Upper lobe of right lung (tissue), 1 donor: ENCODE measurements at regions not wholly inside any gene's neighbourhood (a gene's known extent, or its start where the extent isn't known, plus 50 kb on each side); places are given as distances from the start of the nearest gene placed in this dataset.
A peak's percentile ranks its signal among the peaks of the same experiment; 100 is the strongest.

Experiments
- ATAC-seq: fragments of 200-7000 bp; cut with Tn5 transposase; one replicate; pipeline ENCODE4 v1.9.1; 2020; ENCODE audit warnings: mild to moderate bottlenecking, moderate library complexity
- DNase-seq: peaks from one replicate; pipeline ENCODE4 v3.0.0-alpha.2; 2020
- H3K27ac ChIP-seq: fragments of 200-600 bp; one replicate; pipeline ENCODE4 v1.8.0; 2022
- H3K27me3 ChIP-seq: fragments of 200-600 bp; one replicate; pipeline ENCODE4 v1.8.0; 2022; ENCODE audit warnings: mild to moderate bottlenecking
- H3K36me3 ChIP-seq: fragments of 200-600 bp; one replicate; pipeline ENCODE4 v1.8.0; 2022
- H3K4me1 ChIP-seq: fragments of 200-600 bp; one replicate; pipeline ENCODE4 v1.8.0; 2022
- H3K4me3 ChIP-seq: fragments of 200-600 bp; one replicate; pipeline ENCODE4 v1.8.0; 2022; ENCODE audit warnings: mild to moderate bottlenecking
- H3K9me3 ChIP-seq: fragments of 200-600 bp; one replicate; pipeline ENCODE4 v1.8.0; 2022
- intact Hi-C: fragments of 100-400 bp; cut with DNase I; formaldehyde crosslinking; loops from one replicate; pipeline ENCODE4 v1.11.0; 2022
- TF ChIP-seq, protein P1 (sequence below): fragments of 200-600 bp; IDR thresholded peaks from one replicate; pipeline ENCODE4 v1.8.0; 2022; ENCODE audit warnings: antibody characterized with exemption
- donor health status: DM: no; HTN: yes; CAD: no; lungs with severe emphysema.

DNA sequence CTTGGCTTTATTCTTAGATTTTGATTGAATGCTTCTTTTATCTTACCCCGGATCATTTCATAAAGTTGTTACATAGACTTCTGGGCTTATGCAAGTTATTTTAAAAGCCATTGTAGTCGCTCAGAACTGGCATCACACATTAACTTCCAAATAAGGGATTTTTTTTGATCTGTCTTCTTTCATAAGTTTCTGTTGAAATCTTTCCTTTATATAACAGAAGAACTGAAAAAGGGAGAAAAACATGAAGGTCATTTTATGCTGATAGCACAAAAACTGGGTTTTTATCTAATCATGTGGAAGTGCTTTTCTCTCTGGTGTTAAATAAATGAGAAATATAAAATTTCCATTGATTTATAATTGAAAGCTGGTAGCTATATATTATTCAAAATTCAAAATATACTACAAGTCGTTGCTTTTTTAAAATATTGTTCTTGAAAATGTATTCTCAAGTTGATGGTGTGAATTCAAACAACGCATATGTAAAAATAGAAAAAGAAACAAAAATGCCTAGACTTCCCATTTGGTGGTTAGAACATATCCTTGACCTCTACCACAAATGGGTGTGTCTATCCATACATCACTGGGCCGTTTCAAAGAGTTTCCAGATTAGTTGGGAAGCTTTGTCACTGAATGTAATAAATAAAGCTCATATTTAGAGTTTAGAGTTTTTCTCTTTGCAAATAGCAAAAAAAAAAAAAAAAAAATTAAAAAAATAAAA is 258.3 kb upstream of the ZPLD1 start:
- H3K4me3 ChIP-seq: no peak overlapping the region
- ATAC-seq (peak; percentile 49), DNase-seq (no peak)
- intact Hi-C loops: no loop called here
- no peak overlapping the region for H3K27ac ChIP-seq
- H3K27me3 ChIP-seq: no peaks in the 10 kb centered on the region
- peaks cover 29% of the 10 kb centered on the region for H3K4me1 ChIP-seq
- TF ChIP-seq, protein P1, sequence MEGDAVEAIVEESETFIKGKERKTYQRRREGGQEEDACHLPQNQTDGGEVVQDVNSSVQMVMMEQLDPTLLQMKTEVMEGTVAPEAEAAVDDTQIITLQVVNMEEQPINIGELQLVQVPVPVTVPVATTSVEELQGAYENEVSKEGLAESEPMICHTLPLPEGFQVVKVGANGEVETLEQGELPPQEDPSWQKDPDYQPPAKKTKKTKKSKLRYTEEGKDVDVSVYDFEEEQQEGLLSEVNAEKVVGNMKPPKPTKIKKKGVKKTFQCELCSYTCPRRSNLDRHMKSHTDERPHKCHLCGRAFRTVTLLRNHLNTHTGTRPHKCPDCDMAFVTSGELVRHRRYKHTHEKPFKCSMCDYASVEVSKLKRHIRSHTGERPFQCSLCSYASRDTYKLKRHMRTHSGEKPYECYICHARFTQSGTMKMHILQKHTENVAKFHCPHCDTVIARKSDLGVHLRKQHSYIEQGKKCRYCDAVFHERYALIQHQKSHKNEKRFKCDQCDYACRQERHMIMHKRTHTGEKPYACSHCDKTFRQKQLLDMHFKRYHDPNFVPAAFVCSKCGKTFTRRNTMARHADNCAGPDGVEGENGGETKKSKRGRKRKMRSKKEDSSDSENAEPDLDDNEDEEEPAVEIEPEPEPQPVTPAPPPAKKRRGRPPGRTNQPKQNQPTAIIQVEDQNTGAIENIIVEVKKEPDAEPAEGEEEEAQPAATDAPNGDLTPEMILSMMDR: no peak
- no peaks in the 10 kb centered on the region for H3K36me3 ChIP-seq
- H3K9me3 ChIP-seq: no peaks in the 10 kb centered on the region

DNA sequence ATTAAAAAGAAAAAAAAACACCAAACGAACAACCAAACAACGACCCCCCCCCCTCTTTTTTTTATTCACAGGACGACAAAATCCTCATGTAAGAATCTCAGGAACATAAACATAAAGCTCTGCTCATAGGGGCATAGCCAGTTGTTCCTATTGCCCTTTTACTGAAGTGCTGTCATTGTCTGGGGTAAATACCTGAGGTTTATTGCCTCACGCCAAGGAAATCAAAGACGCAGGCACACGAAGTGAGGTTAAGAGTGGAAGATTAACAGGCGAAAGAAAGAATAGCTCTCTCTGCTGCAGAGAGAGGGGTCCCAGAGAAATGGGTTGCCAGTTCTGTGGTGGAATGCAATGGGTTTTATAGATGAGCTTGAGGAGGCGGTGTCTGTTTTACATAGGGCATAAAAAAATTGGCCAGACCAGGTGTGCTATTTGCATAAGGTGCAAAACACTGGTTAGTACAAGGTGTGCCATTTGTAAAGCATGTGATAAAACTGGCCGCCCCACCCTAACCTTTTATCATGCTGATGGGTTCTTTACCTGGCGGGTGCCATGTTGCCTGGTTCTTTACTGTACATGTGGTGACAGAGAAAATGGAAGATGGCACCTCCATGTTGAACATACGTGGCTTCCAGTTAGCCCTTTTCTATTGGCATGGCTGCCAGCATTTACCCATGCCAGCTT is 257.6 kb upstream of the ZPLD1 start:
- no peak overlapping the region for H3K4me3 ChIP-seq
- no peak overlapping the region for H3K27ac ChIP-seq
- H3K36me3 ChIP-seq: no peaks in the 10 kb centered on the region
- ATAC-seq (no peak), DNase-seq (no peak)
- peaks cover 36% of the 10 kb centered on the region for H3K4me1 ChIP-seq
- H3K27me3 ChIP-seq: no peaks in the 10 kb centered on the region
- intact Hi-C loops: no loop called here
- TF ChIP-seq, protein P1: no peak
- no peaks in the 10 kb centered on the region for H3K9me3 ChIP-seq

DNA sequence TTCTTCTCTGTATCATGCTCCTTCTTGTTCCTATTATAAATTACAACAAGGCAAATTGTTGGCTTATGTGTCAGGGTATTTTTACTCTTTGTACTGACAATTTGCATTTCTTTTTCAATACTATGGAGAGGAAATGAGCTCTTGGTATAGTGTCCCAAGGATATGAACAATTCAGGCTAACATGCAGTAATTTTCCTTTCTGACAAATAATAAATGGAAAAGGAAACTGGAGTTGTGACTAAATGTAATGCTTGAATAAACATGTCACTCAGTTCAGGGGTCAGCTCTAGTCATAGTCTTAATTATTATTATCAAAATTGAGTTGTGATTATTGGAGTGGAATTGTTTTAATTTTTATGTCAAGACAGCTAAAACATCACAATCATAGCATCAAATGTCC is 256.0 kb upstream of the ZPLD1 start:
- Histone ChIP-seq H3K36me3 (no peaks in the 10 kb centered on the region), H3K27me3 (no peaks in the 10 kb centered on the region), H3K4me3 (no peak overlapping the region), H3K4me1 (peaks cover 51% of the 10 kb centered on the region), H3K27ac (peak overlapping the region; percentile 77), H3K9me3 (no peaks in the 10 kb centered on the region)
- TF ChIP-seq, protein P1: no peak
- DNase-seq (no peak), ATAC-seq (no peak)
- intact Hi-C loops: no loop called here

DNA sequence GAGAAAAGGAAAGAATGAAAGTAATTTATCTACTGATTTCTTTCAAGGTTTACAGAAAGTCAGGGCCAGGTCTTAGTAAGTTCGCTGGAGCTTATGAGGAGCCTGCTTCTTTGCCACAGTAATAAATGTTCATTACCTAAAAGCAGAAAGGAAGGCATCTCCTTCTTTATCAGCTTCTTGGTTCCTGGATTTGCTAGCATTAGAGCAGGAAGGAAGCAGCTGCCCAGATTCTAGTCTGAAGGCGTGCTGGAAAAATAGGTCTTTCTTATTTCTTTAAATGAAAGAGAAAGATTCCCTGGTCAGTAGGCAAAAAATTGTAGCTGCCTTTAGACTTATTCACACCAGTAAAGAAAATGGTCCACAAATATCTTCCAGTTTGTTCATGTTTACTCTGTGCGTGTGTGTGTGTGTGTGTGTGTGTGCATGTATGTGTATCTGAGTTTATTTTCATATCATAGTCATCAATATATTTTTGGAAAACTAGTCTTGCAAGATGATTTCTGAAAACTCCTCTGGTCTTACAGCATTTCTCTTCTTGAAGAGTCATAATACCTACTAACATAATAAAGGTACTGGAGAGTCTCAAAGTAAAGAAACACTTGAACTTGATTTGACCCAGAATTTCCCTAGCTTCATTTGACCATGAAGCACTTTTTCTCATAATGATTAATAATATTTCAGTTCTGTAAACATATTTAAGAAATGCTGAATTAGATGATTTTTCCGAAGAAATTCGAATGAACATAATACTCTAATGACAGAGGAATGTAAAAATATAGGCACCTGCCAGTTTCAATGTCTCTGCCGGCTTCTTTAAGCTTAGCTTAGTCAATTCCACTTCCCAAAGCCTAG is 255.3 kb upstream of the ZPLD1 start:
- Histone ChIP-seq H3K27me3 (no peaks in the 10 kb centered on the region), H3K27ac (peak overlapping the region; percentile 77), H3K4me1 (peaks cover 51% of the 10 kb centered on the region), H3K9me3 (no peaks in the 10 kb centered on the region), H3K4me3 (no peak overlapping the region), H3K36me3 (no peaks in the 10 kb centered on the region)
- TF ChIP-seq, protein P1: no peak
- no peak for DNase-seq
- intact Hi-C loops: no loop called here
- ATAC-seq: peak; percentile 12

DNA sequence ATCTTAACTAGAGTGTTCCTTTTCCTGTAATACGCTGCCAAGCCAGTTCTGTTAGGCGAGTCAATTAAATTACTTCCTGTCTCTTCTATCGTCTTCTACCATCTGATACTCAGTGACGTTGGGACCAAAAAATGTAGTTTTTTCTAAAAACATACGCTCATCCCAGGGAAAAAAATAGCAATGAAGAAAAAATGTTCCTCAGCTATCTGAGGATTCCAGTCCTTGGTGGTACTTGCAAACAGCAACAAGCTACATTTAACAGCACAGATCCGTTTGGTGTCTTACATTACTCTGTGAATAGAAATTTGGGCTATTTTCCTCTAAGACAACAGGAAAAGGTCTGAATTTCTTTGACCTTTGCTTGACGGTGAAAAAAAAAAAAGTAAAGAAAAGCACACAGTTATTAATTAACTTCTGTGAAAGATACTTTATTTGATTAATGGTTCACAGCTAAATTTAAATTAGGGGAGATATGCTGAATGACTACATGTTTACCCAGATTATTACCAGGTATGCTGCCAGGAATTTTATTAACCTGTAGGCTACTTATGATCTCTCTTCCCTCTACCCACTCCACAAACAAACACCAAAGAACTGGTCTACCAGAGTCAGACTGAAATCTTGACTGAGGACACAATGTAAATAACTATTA is 254.4 kb upstream of the ZPLD1 start:
- Histone ChIP-seq H3K4me3 (no peak overlapping the region), H3K4me1 (peaks cover 51% of the 10 kb centered on the region), H3K27me3 (no peaks in the 10 kb centered on the region), H3K9me3 (no peaks in the 10 kb centered on the region), H3K36me3 (no peaks in the 10 kb centered on the region), H3K27ac (peak overlapping the region; percentile 77)
- intact Hi-C loops: no loop called here
- DNase-seq (no peak), ATAC-seq (peak; percentile 41)
- TF ChIP-seq, protein P1: no peak
